Loucy (cell line): ENCODE measurements at regions not wholly inside any gene's neighbourhood (a gene's known extent, or its start where the extent isn't known, plus 50 kb on each side); places are given as distances from the start of the nearest gene placed in this dataset.

Source experiments
- H2AFZ ChIP-seq: fragments of 200-600 bp; sonication (generic); 2 replicates; pipeline ENCODE4 v1.6.0; 2016; ENCODE audit warnings: antibody characterized with exemption, mild to moderate bottlenecking, low read length, moderate library complexity
- H3F3A ChIP-seq: fragments of 200-600 bp; 2 replicates; pipeline ENCODE4 v1.6.0; 2016; ENCODE audit warnings: antibody characterized with exemption, low read depth, mild to moderate bottlenecking
- H3K27me3 ChIP-seq: fragments of 200-600 bp; sonication (generic); 2 replicates; pipeline ENCODE4 v1.6.1; 2014; ENCODE audit warnings: low read length, mild to moderate bottlenecking; ENCODE audit not compliant: insufficient read depth, poor library complexity, severe bottlenecking
- H3K36me3 ChIP-seq: fragments of 200-600 bp; sonication (generic); 2 replicates; pipeline ENCODE4 v1.6.1; 2016; ENCODE audit warnings: low read length; ENCODE audit not compliant: insufficient read depth
- H3K4me1 ChIP-seq: fragments of 200-600 bp; sonication (generic); 2 replicates; pipeline ENCODE4 v1.5.1; 2014; ENCODE audit warnings: low read length, mild to moderate bottlenecking; ENCODE audit not compliant: insufficient read depth, poor library complexity, severe bottlenecking
- H3K4me2 ChIP-seq: fragments of 200-600 bp; sonication (generic); 2 replicates; pipeline ENCODE4 v1.6.0; 2014; ENCODE audit warnings: antibody characterized with exemption, low read length, low read depth, mild to moderate bottlenecking; ENCODE audit not compliant: poor library complexity, severe bottlenecking
- H3K4me3 ChIP-seq: fragments of 200-600 bp; sonication (generic); 2 replicates; pipeline ENCODE4 v1.5.1; 2014; ENCODE audit warnings: low read length, mild to moderate bottlenecking, mixed read lengths; ENCODE audit not compliant: poor library complexity, severe bottlenecking
- H3K79me2 ChIP-seq: fragments of 200-600 bp; sonication (generic); 2 replicates; pipeline ENCODE4 v1.6.1; 2014; ENCODE audit warnings: low read length; ENCODE audit not compliant: insufficient read depth
- H3K9ac ChIP-seq: fragments of 200-600 bp; sonication (generic); 2 replicates; pipeline ENCODE4 v1.6.0; 2014; ENCODE audit warnings: mild to moderate bottlenecking, low read depth, low read length, moderate library complexity; ENCODE audit not compliant: poor library complexity, severe bottlenecking
- H3K9me2 ChIP-seq: fragments of 200-600 bp; sonication (generic); replicated peaks from 2 replicates; pipeline ENCODE4 v1.6.1; 2016; ENCODE audit warnings: low read depth, low read length, mixed read lengths
- H3K9me3 ChIP-seq: fragments of 200-600 bp; sonication (generic); 2 replicates; pipeline ENCODE4 v1.6.1; 2014; ENCODE audit warnings: mild to moderate bottlenecking, antibody characterized with exemption, low read length, low read depth; ENCODE audit not compliant: insufficient read depth
- H4K20me1 ChIP-seq: fragments of 200-600 bp; sonication (generic); 2 replicates; pipeline ENCODE4 v1.6.0; 2014; ENCODE audit warnings: antibody characterized with exemption, low read length, mild to moderate bottlenecking; ENCODE audit not compliant: insufficient read depth, poor library complexity, severe bottlenecking
- CTCF ChIP-seq: fragments of 200-600 bp; sonication (generic); conservative IDR thresholded peaks from 2 replicates; pipeline ENCODE4 v1.5.1; 2014; ENCODE audit warnings: mild to moderate bottlenecking, antibody characterized with exemption, low read length
- EZH2phosphoT487 ChIP-seq: fragments of 200-600 bp; IDR thresholded peaks from 2 replicates; pipeline ENCODE4 v1.6.1; 2018; ENCODE audit warnings: antibody characterized with exemption, mild to moderate bottlenecking, moderate library complexity, borderline replicate concordance

DNA sequence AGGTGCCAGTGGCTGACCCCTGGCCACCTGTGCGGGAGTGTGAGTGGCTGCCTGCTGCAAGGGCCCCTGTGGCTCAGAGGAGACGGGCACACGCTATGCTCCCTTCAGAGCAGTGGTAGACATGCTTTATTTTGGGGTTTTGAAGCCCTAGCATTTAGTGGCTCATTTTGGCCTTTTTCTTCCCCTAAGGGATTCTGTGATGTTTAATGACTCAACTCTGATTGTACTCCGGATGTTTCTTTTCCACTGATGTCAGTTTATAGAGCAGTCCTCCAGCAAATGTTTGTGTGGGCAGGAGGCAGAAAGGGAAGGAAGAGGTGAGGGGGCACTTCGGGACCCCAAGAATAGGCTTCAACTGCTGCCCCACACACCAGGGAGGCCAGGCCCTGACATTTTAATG, 288.9 kb upstream of the C2CD4B start:
- TF ChIP-seq EZH2phosphoT487 (no peak), CTCF (no peak)
- Histone ChIP-seq H3K27me3 (no peaks in the 10 kb centered on the region), H3K4me2 (no peak overlapping the region), H3K4me1 (no peaks in the 10 kb centered on the region), H4K20me1 (no peaks in the 10 kb centered on the region), H3K9me2 (no peaks in the 10 kb centered on the region), H3K36me3 (no peaks in the 10 kb centered on the region), H3F3A (no peaks in the 10 kb centered on the region), H3K4me3 (no peak overlapping the region), H2AFZ (no peak overlapping the region), H3K9ac (no peak overlapping the region), H3K79me2 (no peaks in the 10 kb centered on the region), H3K9me3 (no peaks in the 10 kb centered on the region)

DNA sequence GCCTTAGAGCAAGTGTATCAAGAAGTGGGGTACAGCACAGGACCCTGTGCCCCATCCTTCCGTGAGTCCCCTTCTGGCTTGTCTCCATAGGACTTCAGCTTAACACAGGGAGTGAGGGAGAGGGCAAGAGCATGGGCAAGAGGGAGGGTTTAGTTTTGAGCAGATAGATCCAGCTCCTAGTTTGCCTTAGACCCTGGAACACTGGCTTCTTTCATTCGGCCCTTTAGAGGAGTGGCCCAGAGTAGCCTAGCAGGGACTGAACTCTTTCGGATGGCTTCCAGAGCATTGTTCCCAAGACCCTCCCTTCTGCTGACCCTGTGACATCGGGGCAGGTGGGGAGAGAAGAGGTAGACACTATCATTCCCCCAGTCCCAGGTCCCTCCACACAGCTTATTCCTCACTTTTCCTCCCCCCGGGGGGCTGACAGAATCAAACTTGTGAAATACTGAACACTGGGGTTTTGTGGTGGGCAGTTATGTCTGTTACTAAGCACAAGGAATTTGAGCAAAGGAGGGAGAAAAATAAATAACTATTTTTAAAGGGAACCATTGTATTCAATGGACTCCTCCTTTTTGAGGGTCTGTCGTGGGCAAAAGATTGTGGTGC, 289.6 kb upstream of the C2CD4B start:
- Histone ChIP-seq H3K4me3 (no peak overlapping the region), H3K79me2 (no peaks in the 10 kb centered on the region), H3K9me3 (no peaks in the 10 kb centered on the region), H4K20me1 (no peaks in the 10 kb centered on the region), H3F3A (no peaks in the 10 kb centered on the region), H3K27me3 (no peaks in the 10 kb centered on the region), H3K9me2 (no peaks in the 10 kb centered on the region), H3K36me3 (no peaks in the 10 kb centered on the region), H3K4me1 (no peaks in the 10 kb centered on the region), H3K9ac (no peak overlapping the region), H3K4me2 (no peak overlapping the region), H2AFZ (no peak overlapping the region)
- TF ChIP-seq EZH2phosphoT487 (no peak), CTCF (no peak)

DNA sequence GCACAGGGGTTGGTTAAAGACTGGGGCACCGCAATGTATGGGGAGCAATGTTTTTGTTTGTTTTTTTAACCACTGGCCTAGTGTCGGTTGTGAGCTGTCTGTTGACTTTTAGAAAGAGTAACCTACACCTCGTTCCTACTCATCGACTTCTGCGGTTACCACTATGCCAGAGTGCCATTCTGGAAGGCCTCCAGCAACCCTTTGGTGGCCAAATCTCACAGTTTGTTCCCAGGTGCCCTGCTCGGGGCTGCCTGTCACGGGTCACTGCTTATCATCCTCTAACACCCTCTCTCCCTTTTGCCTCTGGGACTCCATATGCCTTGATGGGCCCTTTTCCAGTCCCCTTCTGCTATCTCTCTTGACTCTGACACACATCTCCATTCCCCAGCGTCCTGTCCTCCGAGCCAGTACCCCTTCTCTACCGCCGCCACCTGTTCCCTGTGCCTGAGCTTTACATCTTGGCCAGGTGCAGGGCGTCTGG, 290.4 kb upstream of the C2CD4B start:
- no peak for TF ChIP-seq EZH2phosphoT487
- TF ChIP-seq CTCF = no peak
- no peaks in the 10 kb centered on the region for H3K9me3 ChIP-seq
- H3K4me3 ChIP-seq = no peak overlapping the region
- no peak overlapping the region for H3K4me2 ChIP-seq
- H3K4me1 ChIP-seq = no peaks in the 10 kb centered on the region
- no peaks in the 10 kb centered on the region for H4K20me1 ChIP-seq
- no peaks in the 10 kb centered on the region for H3K27me3 ChIP-seq
- H2AFZ ChIP-seq = no peak overlapping the region
- H3K9ac ChIP-seq = no peak overlapping the region
- no peaks in the 10 kb centered on the region for H3K36me3 ChIP-seq
- H3K9me2 ChIP-seq = no peaks in the 10 kb centered on the region
- H3F3A ChIP-seq = no peaks in the 10 kb centered on the region
- H3K79me2 ChIP-seq = no peaks in the 10 kb centered on the region
